HepG2 (cell line): ENCODE measurements at regions not wholly inside any gene's neighbourhood (a gene's known extent, or its start where the extent isn't known, plus 50 kb on each side); places are given as distances from the start of the nearest gene placed in this dataset.

ENCODE experiments used
- ATAC-seq: fragments of 200-7000 bp; cut with Tn5 transposase; 3 replicates; pipeline ENCODE4 v1.9.1; 2020; ENCODE audit warnings: mild to moderate bottlenecking, moderate library complexity
- BruUV-seq: library from RNA; stranded (reverse); fragments of 400-500 nt; replicated peaks from 2 replicates; lab custom pipeline; 2021; lab: Mats Ljungman, UMichigan
- CTCF ChIA-PET: fragments of 300-600 bp; formaldehyde crosslinking; extraction: SDS; loops from one replicate; lab custom pipeline; 2021; ENCODE audit warnings: low total read pairs, inconsistent platforms, low intra/inter-chr PET ratio; lab: Yijun Ruan, JAX
- POLR2A ChIA-PET: fragments of 350-600 bp; sonication (Branson Sonifier 250); formaldehyde crosslinking; loops from one replicate; lab custom pipeline; 2020; ENCODE audit warnings: antibody characterized with exemption, inconsistent platforms; lab: Yijun Ruan, JAX
- DNase-seq: peaks from one replicate; pipeline ENCODE4 v3.0.0-alpha.2; 2015; ENCODE audit warnings: low spot score
- FAIRE-seq: peaks from 3 replicates; lab custom pipeline; 2011; peaks lifted over from hg19 to GRCh38; lab: Jason Lieb, UNC
- H2AFZ ChIP-seq: one replicate; pipeline ENCODE4 v1.6.1; 2011; ENCODE audit warnings: low read length, inconsistent platforms
- H3K27ac ChIP-seq: fragments of 300-600 bp; 3 replicates; pipeline ENCODE4 v1.8.0; 2011; ENCODE audit warnings: mixed run types, mild to moderate bottlenecking, mixed read lengths, low read length, inconsistent platforms; ENCODE audit not compliant: insufficient read depth; ENCODE audit errors: extremely low read length
- H3K27me3 ChIP-seq, 2 experiments: fragments of 200-600 bp in 1 of 2; 2 replicates in 1 of 2; 3 replicates in 1 of 2; pipeline versions ENCODE4 v1.6.0 to v1.8.0; 2011; ENCODE audit warnings: low read length in 2 of 2, mild to moderate bottlenecking in 2 of 2, moderate library complexity in 2 of 2, inconsistent platforms in 1 of 2; ENCODE audit not compliant: insufficient read depth in 2 of 2, control insufficient read depth in 1 of 2
- H3K36me3 ChIP-seq, 2 experiments: fragments of 200-600 bp in 1 of 2; replicated peaks in 1 of 2; 2 replicates in 1 of 2; 3 replicates in 1 of 2; pipeline versions ENCODE4 v1.5.1 to v1.8.0; 2011; ENCODE audit warnings: low read length in 2 of 2, inconsistent platforms in 1 of 2; ENCODE audit not compliant: insufficient read depth in 2 of 2, control insufficient read depth in 1 of 2
- H3K4me1 ChIP-seq: 2 replicates; pipeline ENCODE4 v1.5.1; 2012; ENCODE audit warnings: low read length, inconsistent platforms; ENCODE audit not compliant: insufficient read depth
- H3K4me2 ChIP-seq: 2 replicates; pipeline ENCODE4 v1.6.0; 2011; ENCODE audit warnings: low read depth, low read length, inconsistent platforms
- H3K4me3 ChIP-seq, 3 experiments: fragments of 200-600 bp in 1 of 3; sonication (generic), shearing (Covaris generic) in 1 of 3; replicated peaks in 1 of 3; 2 replicates each; pipeline ENCODE4 v1.5.1; 2011 to 2016; ENCODE audit warnings: low read length in 3 of 3, inconsistent platforms in 2 of 3, low read depth in 2 of 3, mild to moderate bottlenecking in 2 of 3, control low read depth in 1 of 3, mixed read lengths in 1 of 3; ENCODE audit not compliant: insufficient read depth in 1 of 3
- H3K79me2 ChIP-seq: one replicate; pipeline ENCODE4 v1.6.1; 2011; ENCODE audit warnings: low read length, inconsistent platforms; ENCODE audit not compliant: insufficient read depth
- H3K9ac ChIP-seq: 2 replicates; pipeline ENCODE4 v1.6.0; 2011; ENCODE audit warnings: mild to moderate bottlenecking, low read depth, low read length, inconsistent platforms; ENCODE audit not compliant: insufficient read depth
- H3K9me3 ChIP-seq: 2 replicates; pipeline ENCODE4 v1.5.1; 2012; ENCODE audit warnings: mild to moderate bottlenecking, low read length
- H4K20me1 ChIP-seq: 2 replicates; pipeline ENCODE4 v1.6.0; 2011; ENCODE audit warnings: inconsistent platforms, mild to moderate bottlenecking, low read length, moderate library complexity; ENCODE audit not compliant: insufficient read depth
- EP300 ChIP-seq, 3 experiments: sonication (generic) in 1 of 3; formaldehyde crosslinking in 1 of 3; IDR thresholded peaks; 2 replicates each; pipeline versions ENCODE4 v1.5.1 to v1.6.1; 2011 to 2020; ENCODE audit warnings: low read depth in 2 of 3, low read length in 2 of 3, borderline replicate concordance in 1 of 3, improper control_type of control experiment in 1 of 3, mild to moderate bottlenecking in 1 of 3, missing genetic modification reagents in 1 of 3, moderate library complexity in 1 of 3
- FOXK1 ChIP-seq: sonication (generic); formaldehyde crosslinking; IDR thresholded peaks from 2 replicates; pipeline ENCODE4 v1.4.0; 2020; ENCODE audit warnings: low read depth, missing genetic modification reagents, borderline replicate concordance
- ZNF253 ChIP-seq: sonication (generic); formaldehyde crosslinking; IDR thresholded peaks from 2 replicates; pipeline ENCODE4 v1.8.0; 2022; ENCODE audit warnings: mild to moderate bottlenecking, missing genetic modification reagents, borderline replicate concordance
- ZNF432 ChIP-seq: sonication (generic); formaldehyde crosslinking; IDR thresholded peaks from 2 replicates; pipeline ENCODE4 v1.5.0; 2020; ENCODE audit warnings: missing genetic modification reagents, mild to moderate bottlenecking, borderline replicate concordance
- ZNF816 ChIP-seq: sonication (generic); formaldehyde crosslinking; IDR thresholded peaks from 2 replicates; pipeline ENCODE4 v1.8.0; 2022; ENCODE audit warnings: missing genetic modification reagents, mild to moderate bottlenecking, borderline replicate concordance
- WGBS: methylation state at CpG from one replicate; pipeline ENCODE4 v1.1.6; 2017; ENCODE audit warnings: low lambda C conversion rate; 5-methylcytosine and 5-hydroxymethylcytosine counted together
- in situ Hi-C: cut with HindIII; loops from 2 replicates; pipeline ENCODE4 v1.10.0; 2017; ENCODE audit warnings: low pct_unique_long_range_greater_than_20kb; ENCODE audit not compliant: extremely low pct_ligation_motif_present
- intact Hi-C: fragments of 100-400 bp; cut with micrococcal nuclease; formaldehyde crosslinking; loops from one replicate; pipeline ENCODE4 v1.10.0; 2022; ENCODE audit not compliant: unreplicated experiment
- TF ChIP-seq, protein P1 (sequence below): sonication (generic); formaldehyde crosslinking; IDR thresholded peaks from 2 replicates; pipeline ENCODE4 v1.5.1; 2020; ENCODE audit warnings: mild to moderate bottlenecking, missing genetic modification reagents

- TF ChIP-seq EP300 (IDR thresholded peaks at IDR 0.05; ENCODE audit: low read depth in 2 of 2, low read length in 2 of 2) (no peak), EP300 (CRISPR knock-in tag; IDR thresholded peaks at IDR 0.05; ENCODE audit: borderline replicate concordance) (no peak), ZNF253 (CRISPR knock-in tag) (no peak), ZNF432 (CRISPR knock-in tag) (no peak)
- TF ChIP-seq, all 625 proteins: peak for 0
These were observed 576.4 kb upstream of the SGCD start (continued) for GRCh38 chr5:155750571-155750970.

- intact Hi-C loops (no loop called here), in situ Hi-C loops (no loop called here)
- TF ChIP-seq FOXK1 (CRISPR knock-in tag) (no peak), ZNF816 (CRISPR knock-in tag) (no peak)
- TF ChIP-seq, protein P1, sequence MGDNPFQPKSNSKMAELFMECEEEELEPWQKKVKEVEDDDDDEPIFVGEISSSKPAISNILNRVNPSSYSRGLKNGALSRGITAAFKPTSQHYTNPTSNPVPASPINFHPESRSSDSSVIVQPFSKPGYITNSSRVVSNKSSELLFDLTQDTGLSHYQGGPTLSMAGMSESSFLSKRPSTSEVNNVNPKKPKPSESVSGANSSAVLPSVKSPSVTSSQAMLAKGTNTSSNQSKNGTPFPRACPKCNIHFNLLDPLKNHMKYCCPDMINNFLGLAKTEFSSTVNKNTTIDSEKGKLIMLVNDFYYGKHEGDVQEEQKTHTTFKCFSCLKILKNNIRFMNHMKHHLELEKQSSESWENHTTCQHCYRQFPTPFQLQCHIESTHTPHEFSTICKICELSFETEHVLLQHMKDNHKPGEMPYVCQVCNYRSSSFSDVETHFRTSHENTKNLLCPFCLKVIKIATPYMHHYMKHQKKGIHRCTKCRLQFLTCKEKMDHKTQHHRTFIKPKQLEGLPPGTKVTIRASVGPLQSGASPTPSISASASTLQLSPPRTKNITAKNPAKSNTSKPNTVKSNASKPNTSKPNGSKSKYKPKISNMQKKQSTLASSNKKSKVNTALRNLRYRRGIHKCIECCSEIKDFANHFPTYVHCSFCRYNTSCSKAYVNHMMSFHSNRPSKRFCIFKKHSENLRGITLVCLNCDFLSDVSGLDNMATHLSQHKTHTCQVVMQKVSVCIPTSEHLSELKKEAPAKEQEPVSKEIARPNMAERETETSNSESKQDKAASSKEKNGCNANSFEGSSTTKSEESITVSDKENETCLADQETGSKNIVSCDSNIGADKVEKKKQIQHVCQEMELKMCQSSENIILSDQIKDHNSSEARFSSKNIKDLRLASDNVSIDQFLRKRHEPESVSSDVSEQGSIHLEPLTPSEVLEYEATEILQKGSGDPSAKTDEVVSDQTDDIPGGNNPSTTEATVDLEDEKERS (CRISPR knock-in tag) = no peak
- Histone ChIP-seq H3K9me3 (no peaks in the 10 kb centered on the region), H3K4me2 (no peak overlapping the region), H3K4me3 (no peak overlapping the region), H3K36me3 (no peaks in the 10 kb centered on the region), H3K9ac (no peak overlapping the region), H3K4me1 (no peaks in the 10 kb centered on the region), H3K27ac (no peak overlapping the region), H4K20me1 (no peaks in the 10 kb centered on the region), H3K27me3 (no peaks in the 10 kb centered on the region; a peak in 1 of 5 replicates), H2AFZ (no peak overlapping the region), H3K79me2 (no peaks in the 10 kb centered on the region)
- ATAC-seq = no peak
- POLR2A ChIA-PET = no interaction called here
- no peak for FAIRE-seq
- BruUV-seq = no TSS peak
- no peak for DNase-seq
- 0% methylated on average over 3 of the region's 3 CpGs for WGBS
- CTCF ChIA-PET = no interaction called here
These were observed 572.9 kb upstream of the SGCD start for GRCh38 chr5:155753943-155754581.
